NCI-H82 treated with DMSO at 0.1 percent for 48 hours (cell line): ENCODE measurements at regions not wholly inside any gene's neighbourhood (a gene's known extent, or its start where the extent isn't known, plus 50 kb on each side); places are given as distances from the start of the nearest gene placed in this dataset.
"Not testable (repeated sequence)": the region's sequence is repeated elsewhere in the genome, so short reads cannot be mapped to it uniquely, and the experiment has no call there.

ENCODE experiments used
- DNase-seq: peaks from one replicate; lab custom pipeline; 2025; ENCODE audit not compliant: unreplicated experiment; lab: John Stamatoyannopoulos, UW

- DNase-seq = not testable (repeated sequence)
These were observed 56.4 kb upstream of the AUTS2 start for GRCh38 chr7:69541779-69542432.

DNA sequence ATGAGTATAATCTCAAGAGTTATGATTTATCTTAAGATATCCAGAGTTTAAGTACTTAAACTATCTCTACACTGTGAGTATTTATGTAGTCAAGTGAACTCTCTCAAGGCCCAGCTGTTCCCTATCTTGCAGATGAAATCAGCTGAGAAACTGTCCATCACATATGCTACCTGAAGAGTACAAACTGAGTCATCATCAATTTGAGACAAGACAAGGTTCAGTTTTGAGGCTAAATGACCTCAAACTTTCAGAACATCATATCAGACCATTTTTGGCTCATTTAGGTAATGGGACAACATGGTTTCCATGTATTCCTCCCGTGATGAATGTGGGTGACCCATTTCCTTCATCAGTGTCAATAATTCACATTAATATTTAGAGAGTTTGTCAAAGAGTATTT, 53.1 kb upstream of the AUTS2 start:
- no peak for DNase-seq
